Brain microvascular endothelial cell (primary cell): ENCODE measurements at regions not wholly inside any gene's neighbourhood (a gene's known extent, or its start where the extent isn't known, plus 50 kb on each side); places are given as distances from the start of the nearest gene placed in this dataset.

Experiments used
- DNase-seq: peaks from one replicate; pipeline ENCODE4 v3.0.0-alpha.2; 2020
- H3K27ac ChIP-seq: fragments of 250-450 bp; sonication (Bioruptor Pico); 2 replicates; pipeline ENCODE4 v1.5.1; 2020; ENCODE audit warnings: mild to moderate bottlenecking, moderate library complexity
- H3K27me3 ChIP-seq: fragments of 250-450 bp; sonication (Bioruptor Pico); replicated peaks from 2 replicates; pipeline ENCODE4 v1.5.1; 2020; ENCODE audit warnings: mild to moderate bottlenecking
- H3K36me3 ChIP-seq: fragments of 250-450 bp; sonication (Bioruptor Pico); replicated peaks from 2 replicates; pipeline ENCODE4 v1.5.1; 2020; ENCODE audit warnings: mild to moderate bottlenecking
- H3K4me3 ChIP-seq: 2 replicates; pipeline ENCODE4 v1.5.1; 2011; ENCODE audit warnings: low read depth, mild to moderate bottlenecking, control low read depth, low read length, moderate library complexity
- in situ Hi-C: cut with HindIII; loops from 2 replicates; pipeline ENCODE4 v1.10.0; 2017; ENCODE audit warnings: low sequenced_read_pairs, low pct_ligation_motif_present
- TF ChIP-seq, protein P1 (sequence below): IDR thresholded peaks from 2 replicates; pipeline ENCODE4 v1.5.1; 2011; ENCODE audit warnings: low read depth, mild to moderate bottlenecking, moderate library complexity, low read length, control low read depth, inconsistent platforms; ENCODE audit errors: missing control alignments

DNA sequence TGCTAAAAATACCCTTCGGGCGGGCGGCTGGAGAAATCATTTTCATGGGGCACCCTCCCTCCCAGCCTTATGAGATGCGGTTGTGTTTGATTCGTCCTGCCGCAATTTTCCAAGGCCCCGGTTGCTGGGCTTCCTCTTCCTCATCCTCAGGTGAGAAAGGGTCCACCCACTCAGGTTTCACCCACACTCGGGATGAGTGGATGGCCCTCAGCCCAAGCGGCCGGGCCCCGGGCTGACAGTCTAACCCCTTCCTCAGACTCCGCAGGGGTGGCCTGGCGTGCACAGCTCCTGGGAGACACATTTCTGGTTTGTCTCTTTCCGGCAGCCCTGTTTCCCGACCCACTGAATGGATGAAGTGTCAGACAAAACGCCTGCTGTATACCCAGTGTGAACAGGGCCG is 116.5 kb upstream of the LRPAP1 start:
- H3K36me3 ChIP-seq, result no peaks in the 10 kb centered on the region
- H3K27me3 ChIP-seq, result peaks cover 3% of the 10 kb centered on the region
- no peak overlapping the region for H3K27ac ChIP-seq
- TF ChIP-seq, protein P1, sequence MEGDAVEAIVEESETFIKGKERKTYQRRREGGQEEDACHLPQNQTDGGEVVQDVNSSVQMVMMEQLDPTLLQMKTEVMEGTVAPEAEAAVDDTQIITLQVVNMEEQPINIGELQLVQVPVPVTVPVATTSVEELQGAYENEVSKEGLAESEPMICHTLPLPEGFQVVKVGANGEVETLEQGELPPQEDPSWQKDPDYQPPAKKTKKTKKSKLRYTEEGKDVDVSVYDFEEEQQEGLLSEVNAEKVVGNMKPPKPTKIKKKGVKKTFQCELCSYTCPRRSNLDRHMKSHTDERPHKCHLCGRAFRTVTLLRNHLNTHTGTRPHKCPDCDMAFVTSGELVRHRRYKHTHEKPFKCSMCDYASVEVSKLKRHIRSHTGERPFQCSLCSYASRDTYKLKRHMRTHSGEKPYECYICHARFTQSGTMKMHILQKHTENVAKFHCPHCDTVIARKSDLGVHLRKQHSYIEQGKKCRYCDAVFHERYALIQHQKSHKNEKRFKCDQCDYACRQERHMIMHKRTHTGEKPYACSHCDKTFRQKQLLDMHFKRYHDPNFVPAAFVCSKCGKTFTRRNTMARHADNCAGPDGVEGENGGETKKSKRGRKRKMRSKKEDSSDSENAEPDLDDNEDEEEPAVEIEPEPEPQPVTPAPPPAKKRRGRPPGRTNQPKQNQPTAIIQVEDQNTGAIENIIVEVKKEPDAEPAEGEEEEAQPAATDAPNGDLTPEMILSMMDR, result no peak
- DNase-seq, result no peak
- no peak overlapping the region for H3K4me3 ChIP-seq
- in situ Hi-C loops, result no loop called here

DNA sequence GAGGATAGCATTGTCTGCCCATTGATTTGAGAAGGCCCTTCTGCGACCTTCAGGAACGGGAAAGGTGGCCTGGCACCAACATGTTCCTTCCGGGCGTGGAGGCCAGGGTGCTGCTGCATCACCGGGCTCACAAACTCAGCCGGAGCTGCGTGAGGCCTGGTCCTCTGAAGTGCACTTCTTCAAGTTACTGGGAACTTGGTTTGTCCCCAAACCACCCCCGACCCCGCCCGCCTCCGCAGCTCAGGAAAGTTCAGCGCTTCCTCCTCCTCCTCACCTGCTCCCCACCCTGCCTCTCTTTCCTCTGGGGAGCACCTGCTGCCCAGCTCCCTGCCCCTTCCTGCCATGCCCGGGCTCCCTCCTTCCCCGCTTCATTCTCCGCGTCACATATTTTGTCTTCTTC is 116.0 kb upstream of the LRPAP1 start:
- Histone ChIP-seq H3K27ac (no peak overlapping the region), H3K27me3 (peaks cover 3% of the 10 kb centered on the region), H3K36me3 (no peaks in the 10 kb centered on the region), H3K4me3 (no peak overlapping the region)
- in situ Hi-C loops, result no loop called here
- no peak for DNase-seq
- TF ChIP-seq, protein P1, result no peak

DNA sequence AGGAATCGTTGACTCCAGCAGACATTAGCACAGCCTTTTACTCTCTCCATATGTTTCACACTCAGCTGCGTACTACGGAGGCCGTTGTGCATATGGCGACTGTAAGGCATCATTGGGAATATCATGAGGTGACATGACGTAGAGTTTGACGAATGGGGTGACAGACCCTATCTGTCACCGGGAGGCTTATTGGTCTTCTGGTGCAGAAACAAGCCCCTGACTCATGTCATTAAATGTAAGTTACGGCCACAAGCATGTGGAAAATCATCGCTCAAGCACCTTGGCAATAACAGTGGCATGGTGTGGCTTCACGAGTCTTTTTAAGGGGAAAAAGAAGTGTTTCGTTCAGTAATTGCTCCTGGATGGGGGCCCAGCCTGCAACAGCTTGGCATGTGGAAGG is 115.2 kb upstream of the LRPAP1 start:
- Histone ChIP-seq H3K27ac (no peak overlapping the region), H3K4me3 (no peak overlapping the region), H3K27me3 (peaks cover 3% of the 10 kb centered on the region), H3K36me3 (no peaks in the 10 kb centered on the region)
- TF ChIP-seq, protein P1, result no peak
- no peak for DNase-seq
- in situ Hi-C loops, result no loop called here

DNA sequence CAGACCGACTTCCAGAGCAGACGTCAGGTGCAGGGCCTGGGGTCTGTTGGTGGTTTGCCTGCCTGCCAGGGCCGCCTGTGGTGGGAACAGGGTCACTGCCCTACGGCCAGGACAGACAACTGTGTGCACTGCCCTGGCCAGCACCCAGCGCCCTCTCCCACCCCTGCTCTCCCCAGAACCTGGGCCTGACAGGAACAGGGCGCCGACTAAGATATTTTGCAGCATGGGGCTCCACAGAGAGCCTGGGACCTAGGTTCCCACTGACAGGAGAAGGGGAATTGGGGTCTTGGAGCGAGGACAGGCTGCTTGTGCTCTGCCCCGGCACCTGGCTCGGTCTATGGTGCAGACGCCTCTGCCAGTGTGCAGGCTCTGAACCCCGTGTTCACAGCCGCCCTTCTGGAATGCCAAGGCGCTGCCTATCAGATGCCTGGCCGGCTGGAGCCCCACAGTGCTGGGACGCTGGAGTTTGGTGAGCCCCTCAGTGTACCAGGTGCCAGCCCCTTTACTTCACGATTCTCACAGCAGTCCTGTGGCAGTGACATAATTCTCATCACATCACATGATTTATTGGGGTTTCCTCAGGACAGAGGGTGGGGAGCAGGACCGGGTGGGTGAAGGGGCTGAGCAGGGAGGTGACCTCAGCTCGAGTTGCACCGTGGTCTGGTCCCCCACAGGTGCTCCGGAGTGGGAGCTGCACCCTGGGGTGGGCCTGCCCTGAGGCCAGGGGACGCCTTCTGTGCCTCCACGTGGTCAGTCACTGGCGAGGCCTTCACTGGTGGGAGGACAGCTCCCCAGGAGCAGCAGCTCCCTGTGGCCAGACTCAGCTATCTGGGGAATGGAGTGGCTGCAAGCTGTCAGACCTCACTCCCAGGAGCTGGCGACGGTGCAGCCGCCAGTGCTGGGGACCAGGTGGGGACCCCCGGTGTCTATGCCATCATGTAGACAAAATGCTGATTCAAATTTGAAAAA is 113.8 kb upstream of the LRPAP1 start:
- no peak overlapping the region for H3K27ac ChIP-seq
- no peak overlapping the region for H3K4me3 ChIP-seq
- no peaks in the 10 kb centered on the region for H3K36me3 ChIP-seq
- TF ChIP-seq, protein P1, result no peak
- no peaks in the 10 kb centered on the region for H3K27me3 ChIP-seq
- in situ Hi-C loops, result no loop called here
- no peak for DNase-seq

DNA sequence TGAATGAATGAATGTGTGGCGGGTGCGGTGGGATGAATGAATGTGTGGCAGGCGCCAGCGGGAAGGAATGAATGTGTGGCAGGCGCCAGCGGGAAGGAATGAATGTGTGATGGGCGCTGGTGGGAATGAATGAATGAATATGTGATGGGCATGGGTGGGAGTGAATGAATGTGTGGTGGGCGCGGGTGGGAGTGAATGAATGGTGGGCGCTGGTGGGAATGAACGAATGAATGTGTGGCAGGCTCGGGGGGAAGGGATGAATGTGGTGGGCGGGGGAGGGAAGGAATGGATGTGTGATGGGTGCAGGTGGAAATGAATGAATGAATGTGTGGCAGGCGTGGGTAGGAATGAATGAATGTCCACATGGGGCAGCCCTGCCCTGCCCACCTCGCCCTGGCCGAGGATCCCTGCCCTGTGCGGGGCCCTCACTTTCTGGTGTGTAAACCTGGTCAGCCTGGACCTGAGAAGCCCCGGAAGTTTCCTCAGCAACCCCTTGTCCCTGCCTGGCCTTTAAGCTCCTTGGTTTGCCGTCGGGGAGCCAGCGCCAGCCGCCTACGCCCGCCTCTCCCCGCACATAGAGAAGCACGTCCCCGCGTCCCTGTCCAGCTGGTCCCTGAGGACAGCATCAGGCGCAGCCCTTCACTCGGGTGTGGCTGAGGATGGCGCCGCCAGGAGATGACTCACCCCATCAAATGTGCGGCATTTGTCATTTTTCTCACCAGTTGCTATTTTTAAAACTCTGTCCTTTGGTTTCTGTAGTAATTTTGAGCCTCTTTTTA is 112.8 kb upstream of the LRPAP1 start:
- H3K4me3 ChIP-seq, result no peak overlapping the region
- H3K36me3 ChIP-seq, result no peaks in the 10 kb centered on the region
- in situ Hi-C loops, result no loop called here
- TF ChIP-seq, protein P1, result no peak
- DNase-seq, result peak; percentile 5
- no peak overlapping the region for H3K27ac ChIP-seq
- no peaks in the 10 kb centered on the region for H3K27me3 ChIP-seq
